NCI-H187 (cell line): ENCODE measurements at regions not wholly inside any gene's neighbourhood (a gene's known extent, or its start where the extent isn't known, plus 50 kb on each side); places are given as distances from the start of the nearest gene placed in this dataset.
"Not testable (repeated sequence)": the region's sequence is repeated elsewhere in the genome, so short reads cannot be mapped to it uniquely, and the experiment has no call there.

Experiments
- DNase-seq, 2 experiments: peaks; one replicate each; lab custom pipeline; 2025; lab: John Stamatoyannopoulos, UW

DNA sequence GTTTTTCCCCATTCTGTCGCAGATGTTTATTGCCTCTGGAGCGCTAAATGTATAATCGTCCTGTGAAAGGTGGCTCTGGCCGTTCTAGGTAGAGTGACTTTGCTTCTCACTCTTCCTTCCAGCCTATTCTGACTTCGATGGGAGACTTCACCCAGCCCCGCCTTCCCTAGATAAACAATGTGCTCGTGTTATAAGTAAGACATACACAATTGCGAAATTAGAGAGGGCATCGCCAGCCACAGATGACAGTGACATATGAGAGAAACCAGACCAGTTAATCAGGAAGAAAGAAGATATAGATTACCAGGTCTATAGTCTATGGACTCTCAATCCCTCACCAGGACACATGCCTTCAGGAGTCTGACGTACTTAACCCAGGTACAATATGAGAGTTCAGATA, 1050.5 kb upstream of the AUTS2 start:
- peak; percentile 12 to 43 for DNase-seq

GRCh38 chr7:68550027-68550426, 1048.2 kb upstream of the AUTS2 start:
- no peak for DNase-seq

GRCh38 chr7:68550635-68551034, 1047.6 kb upstream of the AUTS2 start:
- DNase-seq: no peak

DNA sequence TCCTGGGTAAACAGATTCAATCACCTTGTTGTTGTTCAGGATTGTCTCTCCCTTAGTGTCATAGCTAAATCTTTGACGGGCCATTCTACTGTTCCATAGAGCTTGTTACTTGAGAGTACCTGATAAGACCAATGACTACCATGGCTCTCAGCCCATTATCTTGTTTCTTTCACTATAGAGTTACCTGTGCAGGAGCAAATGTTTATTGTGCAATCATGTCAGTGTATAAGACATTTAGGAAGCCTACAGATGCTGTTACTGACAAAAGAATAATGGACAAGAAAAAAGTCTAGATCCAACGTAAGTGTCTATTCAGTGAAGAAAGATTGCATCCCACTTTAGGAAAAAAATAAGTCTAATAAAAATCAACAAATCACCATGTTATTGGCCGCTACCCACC, 1041.7 kb upstream of the AUTS2 start:
- DNase-seq: no peak

- no peak for DNase-seq
These were observed 1038.8 kb upstream of the AUTS2 start for GRCh38 chr7:68559518-68559917.

DNA sequence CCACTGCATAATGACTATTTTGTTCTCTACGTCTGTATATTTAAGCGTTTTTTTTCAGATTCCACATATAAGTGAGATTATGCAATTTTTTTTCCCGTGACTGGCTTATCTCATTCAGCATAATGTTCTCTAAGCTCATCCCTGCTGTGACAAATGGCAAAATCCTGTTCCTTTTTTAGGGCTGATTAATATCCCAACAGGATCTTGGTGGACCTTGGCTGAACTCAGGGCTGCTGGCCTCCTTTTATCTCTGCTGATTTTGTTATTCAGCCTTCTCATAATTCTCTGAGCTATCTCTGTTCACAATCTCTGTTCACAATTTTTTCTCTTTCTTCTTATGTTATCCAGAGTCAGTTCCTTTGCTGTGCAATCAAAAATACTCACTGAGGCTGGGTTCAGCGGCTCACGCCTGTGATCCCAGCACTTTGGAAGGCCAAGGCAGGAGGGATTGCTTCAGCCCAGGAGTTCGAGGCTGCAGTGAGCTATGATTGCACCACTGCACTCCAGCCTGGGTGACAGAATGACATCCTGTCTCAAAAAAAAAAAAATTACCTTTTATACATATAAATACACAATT, 1035.9 kb upstream of the AUTS2 start:
- DNase-seq: no peak

GRCh38 chr7:68564306-68565135, 1033.8 kb upstream of the AUTS2 start:
- DNase-seq: no peak

DNA sequence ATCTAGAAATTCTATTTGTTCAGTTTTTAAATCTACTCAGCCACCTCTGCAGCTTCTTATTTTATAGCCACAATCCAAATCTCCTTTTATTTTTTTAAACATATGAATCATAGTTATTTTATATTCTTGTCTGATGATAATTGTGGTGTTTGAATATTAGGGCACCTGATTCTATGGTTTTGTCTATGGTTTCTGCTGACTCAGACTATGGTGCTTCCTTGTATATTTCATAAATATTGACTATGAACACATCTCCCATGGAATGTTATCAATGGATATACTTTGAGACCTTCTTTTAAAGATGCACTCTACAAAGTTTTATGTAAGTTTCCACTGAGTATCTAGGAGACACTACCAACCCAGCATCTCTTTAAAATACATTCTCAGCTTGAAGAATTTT, 1027.0 kb upstream of the AUTS2 start:
- DNase-seq: no peak

GRCh38 chr7:68573271-68574005, 1024.8 kb upstream of the AUTS2 start:
- peak; percentile 63 to 83 for DNase-seq

DNA sequence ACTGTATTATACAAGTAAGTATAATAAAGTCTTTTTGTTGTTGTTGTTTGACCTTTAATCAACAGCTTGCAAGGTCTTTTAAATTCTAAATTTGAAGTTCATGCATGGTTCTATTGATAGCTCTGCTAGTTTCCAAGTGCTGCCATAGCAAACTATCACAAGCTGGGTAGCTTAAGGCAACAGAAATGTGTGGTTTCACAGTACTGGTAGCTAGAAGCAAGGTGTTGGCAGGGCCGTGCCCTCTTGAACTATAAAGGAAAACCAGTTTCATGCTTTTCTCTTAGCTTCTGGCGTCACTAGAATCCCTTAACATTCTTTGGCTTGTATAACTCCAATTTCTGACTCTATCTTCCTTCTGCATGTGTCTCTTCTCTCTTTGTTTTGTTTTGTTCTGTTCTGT, 1021.9 kb upstream of the AUTS2 start:
- DNase-seq: no peak

DNA sequence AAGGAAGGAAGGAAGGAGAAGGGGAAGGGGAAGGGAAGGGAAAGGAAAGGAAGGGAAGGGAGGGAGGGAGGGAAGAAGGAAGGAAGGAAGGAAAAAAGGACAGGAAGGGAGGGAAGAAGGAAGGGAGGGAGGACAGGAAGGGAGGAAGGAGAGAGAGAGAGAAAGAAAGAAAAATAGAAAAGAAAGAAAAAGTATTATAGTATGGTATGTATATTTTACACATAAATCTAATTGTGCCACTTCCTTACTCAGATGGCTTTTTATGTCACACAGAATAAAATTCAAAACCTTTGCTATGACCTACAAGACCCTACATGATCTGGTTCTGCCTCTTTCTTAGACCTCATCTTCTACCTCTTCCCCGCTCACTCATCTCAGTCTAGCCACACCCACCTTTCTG, 1016.9 kb upstream of the AUTS2 start:
- no peak for DNase-seq

GRCh38 chr7:68587599-68587998, 1010.7 kb upstream of the AUTS2 start:
- DNase-seq: no peak

DNA sequence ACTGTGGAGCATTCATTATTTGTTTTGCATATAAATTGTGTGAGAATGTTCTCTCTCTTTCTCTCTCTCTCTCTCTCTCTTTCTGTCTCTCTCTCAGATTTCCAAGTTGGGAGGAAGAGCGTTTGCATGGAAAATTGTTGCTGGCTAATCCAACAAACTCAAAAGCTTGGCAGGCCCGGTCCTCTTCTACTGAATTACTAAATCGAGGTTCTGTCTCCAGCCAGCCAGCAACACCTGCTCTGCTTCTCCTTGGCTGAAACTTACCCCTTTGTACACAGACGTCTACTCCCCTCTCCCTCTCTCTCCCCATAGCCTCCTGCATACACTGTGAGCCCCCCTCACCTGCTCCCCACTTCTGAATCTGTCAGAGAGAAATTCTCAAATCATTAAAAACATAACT, 996.4 kb upstream of the AUTS2 start:
- no peak for DNase-seq

DNA sequence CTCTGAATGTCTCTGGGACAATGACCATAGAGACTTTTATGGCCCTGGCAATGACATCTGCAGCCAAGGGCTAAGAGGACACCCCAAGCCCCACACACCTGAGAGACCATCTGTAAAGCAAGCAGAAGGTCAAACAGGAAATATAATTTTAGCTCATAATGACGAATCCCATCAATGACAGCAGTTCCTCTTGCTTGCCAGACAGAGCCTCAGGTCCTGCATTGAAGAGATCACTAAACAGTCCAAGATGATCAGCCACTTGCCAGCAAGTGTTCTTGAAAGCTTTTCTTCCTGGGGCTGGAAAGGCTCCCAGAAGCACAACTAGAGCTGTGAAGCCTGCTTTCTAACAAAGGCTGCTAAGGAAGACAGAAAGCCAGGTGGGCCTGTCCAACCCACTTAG, 993.7 kb upstream of the AUTS2 start:
- no peak for DNase-seq

- no peak for DNase-seq
These were observed 987.6 kb upstream of the AUTS2 start for GRCh38 chr7:68610701-68611100.

DNA sequence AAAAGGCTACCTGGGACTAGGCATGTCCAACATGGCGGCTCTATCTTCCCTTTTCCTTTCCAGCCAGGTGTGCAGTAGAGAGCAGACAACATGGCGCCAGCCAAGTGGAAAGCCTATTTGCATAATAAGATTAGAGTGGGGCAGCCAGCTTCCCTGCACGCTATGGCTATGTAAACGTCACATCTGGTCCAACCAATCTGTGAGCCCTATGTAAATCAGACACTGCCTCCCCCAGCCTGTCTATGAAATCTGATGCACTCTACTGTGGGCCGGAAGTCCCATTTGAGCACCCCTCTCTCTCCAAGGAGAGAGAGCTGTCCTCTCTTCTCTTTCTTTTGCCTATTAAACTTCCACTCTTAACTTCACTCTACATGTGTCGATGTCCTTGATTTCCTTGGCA, 984.9 kb upstream of the AUTS2 start:
- peak; percentile 10 to 15 for DNase-seq

- DNase-seq: no peak
These were observed 984.4 kb upstream of the AUTS2 start for GRCh38 chr7:68613897-68614296.

- no peak for DNase-seq
These were observed 978.7 kb upstream of the AUTS2 start for GRCh38 chr7:68619526-68619925.

GRCh38 chr7:68622500-68622899, 975.8 kb upstream of the AUTS2 start:
- no peak for DNase-seq

GRCh38 chr7:68623030-68623429, 975.2 kb upstream of the AUTS2 start:
- no peak for DNase-seq

- no peak for DNase-seq
These were observed 970.9 kb upstream of the AUTS2 start for GRCh38 chr7:68627247-68627864.

GRCh38 chr7:68630914-68631313, 967.4 kb upstream of the AUTS2 start:
- not testable (repeated sequence) for DNase-seq

DNA sequence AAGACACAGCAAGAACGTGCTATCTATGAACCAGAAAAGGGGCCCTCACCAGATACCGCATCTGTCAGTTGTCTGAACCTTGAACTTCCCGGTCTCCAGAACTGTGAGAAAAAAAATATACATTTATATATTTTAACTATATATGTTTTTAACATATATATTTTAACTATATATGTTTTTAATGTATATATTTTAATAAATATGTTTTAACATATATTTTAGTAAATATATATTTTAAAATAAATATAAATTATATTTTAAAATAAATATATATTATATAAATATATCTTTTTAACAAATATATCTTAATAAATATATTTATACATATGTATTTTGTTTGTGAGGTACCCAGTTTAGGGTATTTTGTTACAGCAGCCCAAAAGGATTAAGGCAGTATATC, 958.2 kb upstream of the AUTS2 start:
- no peak for DNase-seq
